Smooth muscle cell (in vitro differentiated cells): ENCODE measurements at regions not wholly inside any gene's neighbourhood (a gene's known extent, or its start where the extent isn't known, plus 50 kb on each side); places are given as distances from the start of the nearest gene placed in this dataset.

Experiments
- DNase-seq: peaks from one replicate; lab custom pipeline; 2025; ENCODE audit not compliant: unreplicated experiment; lab: John Stamatoyannopoulos, UW
- H2AFZ ChIP-seq: fragments of 200-600 bp; sonication (generic); 2 replicates; pipeline ENCODE4 v1.6.0; 2016; ENCODE audit warnings: antibody characterized with exemption, low read depth, mild to moderate bottlenecking
- H3F3A ChIP-seq: fragments of 200-600 bp; sonication (generic); 2 replicates; pipeline ENCODE4 v1.6.0; 2017; ENCODE audit warnings: antibody characterized with exemption, low read depth
- H3K27ac ChIP-seq: fragments of 200-600 bp; sonication (generic); 2 replicates; pipeline ENCODE4 v1.5.1; 2016; ENCODE audit warnings: low read depth, mild to moderate bottlenecking
- H3K27me3 ChIP-seq: fragments of 200-600 bp; sonication (generic); 2 replicates; pipeline ENCODE4 v1.6.1; 2016; ENCODE audit warnings: low read depth, mild to moderate bottlenecking
- H3K36me3 ChIP-seq: fragments of 200-600 bp; sonication (generic); 2 replicates; pipeline ENCODE4 v1.5.1; 2016; ENCODE audit warnings: low read depth
- H3K4me1 ChIP-seq: fragments of 200-600 bp; sonication (generic); 2 replicates; pipeline ENCODE4 v1.5.1; 2016; ENCODE audit warnings: low read depth
- H3K4me2 ChIP-seq: fragments of 200-600 bp; sonication (generic); 2 replicates; pipeline ENCODE4 v1.6.0; 2016; ENCODE audit warnings: mild to moderate bottlenecking
- H3K4me3 ChIP-seq: fragments of 200-600 bp; sonication (generic); 2 replicates; pipeline ENCODE4 v1.5.1; 2016; ENCODE audit warnings: mild to moderate bottlenecking
- H3K79me2 ChIP-seq: fragments of 200-600 bp; sonication (generic); 2 replicates; pipeline ENCODE4 v1.6.0; 2016; ENCODE audit warnings: low read depth, mild to moderate bottlenecking
- H3K9ac ChIP-seq: fragments of 200-600 bp; sonication (generic); 2 replicates; pipeline ENCODE4 v1.6.0; 2016; ENCODE audit warnings: low read depth
- H3K9me3 ChIP-seq: fragments of 200-600 bp; sonication (generic); replicated peaks from 2 replicates; pipeline ENCODE4 v1.5.1; 2016; ENCODE audit warnings: low read depth
- H4K20me1 ChIP-seq: fragments of 200-600 bp; sonication (generic); 2 replicates; pipeline ENCODE4 v1.6.0; 2016; ENCODE audit warnings: low read depth
- CTCF ChIP-seq: fragments of 200-600 bp; sonication (generic); IDR thresholded peaks from 2 replicates; pipeline ENCODE4 v1.5.1; 2017; ENCODE audit warnings: borderline replicate concordance, mild to moderate bottlenecking, antibody characterized with exemption; ENCODE audit not compliant: insufficient read depth, poor library complexity, severe bottlenecking
- WGBS: methylation state at CpG from one replicate; pipeline ENCODE4 v1.1.7; 2016; ENCODE audit warnings: low lambda C conversion rate; 5-methylcytosine and 5-hydroxymethylcytosine counted together

- Histone ChIP-seq H3K79me2 (no peaks in the 10 kb centered on the region), H3K9ac (no peak overlapping the region), H3F3A (no peaks in the 10 kb centered on the region), H3K27ac (no peak overlapping the region), H3K4me2 (no peak overlapping the region), H3K9me3 (no peaks in the 10 kb centered on the region), H3K27me3 (no peaks in the 10 kb centered on the region), H4K20me1 (no peaks in the 10 kb centered on the region), H3K4me1 (no peaks in the 10 kb centered on the region), H2AFZ (no peak overlapping the region), H3K4me3 (no peak overlapping the region), H3K36me3 (no peaks in the 10 kb centered on the region)
- DNase-seq = no peak
- TF ChIP-seq CTCF = no peak
- 89% methylated on average over 3 of the region's 3 CpGs for WGBS
Observed at GRCh38 chr3:1534252-1534651, 441.4 kb downstream of the CNTN6 start.

- 80% methylated on average over 1 of the region's 1 CpG for WGBS
- Histone ChIP-seq H3K9me3 (no peaks in the 10 kb centered on the region), H3F3A (no peaks in the 10 kb centered on the region), H3K27ac (no peak overlapping the region), H3K4me2 (no peak overlapping the region), H3K4me3 (no peak overlapping the region), H3K27me3 (no peaks in the 10 kb centered on the region), H3K36me3 (no peaks in the 10 kb centered on the region), H4K20me1 (no peaks in the 10 kb centered on the region), H3K9ac (no peak overlapping the region), H2AFZ (no peak overlapping the region), H3K4me1 (no peaks in the 10 kb centered on the region), H3K79me2 (no peaks in the 10 kb centered on the region)
- TF ChIP-seq CTCF = no peak
- no peak for DNase-seq
Observed at GRCh38 chr3:1535361-1535760, 442.5 kb downstream of the CNTN6 start.

- Histone ChIP-seq H3K27ac (no peak overlapping the region), H4K20me1 (no peaks in the 10 kb centered on the region), H3F3A (no peaks in the 10 kb centered on the region), H3K4me3 (no peak overlapping the region), H3K4me1 (no peaks in the 10 kb centered on the region), H3K36me3 (no peaks in the 10 kb centered on the region), H2AFZ (no peak overlapping the region), H3K4me2 (no peak overlapping the region), H3K79me2 (no peaks in the 10 kb centered on the region), H3K9me3 (no peaks in the 10 kb centered on the region), H3K27me3 (no peaks in the 10 kb centered on the region), H3K9ac (no peak overlapping the region)
- DNase-seq = no peak
- 94% methylated on average over 1 of the region's 1 CpG for WGBS
- TF ChIP-seq CTCF = no peak
Observed at GRCh38 chr3:1540686-1541085, 447.9 kb downstream of the CNTN6 start.

- WGBS = 70% methylated on average over 2 of the region's 2 CpGs
Observed at GRCh38 chr3:1551741-1552140, 458.9 kb downstream of the CNTN6 start.

More at GRCh38 chr3:1551741-1552140, 458.9 kb downstream of the CNTN6 start:
- no peaks in the 10 kb centered on the region for H3K27me3 ChIP-seq
- H3K4me3 ChIP-seq = no peak overlapping the region
- no peaks in the 10 kb centered on the region for H3K4me1 ChIP-seq
- no peak overlapping the region for H2AFZ ChIP-seq
- H3F3A ChIP-seq = no peaks in the 10 kb centered on the region
- DNase-seq = no peak
- no peaks in the 10 kb centered on the region for H3K79me2 ChIP-seq
- H3K4me2 ChIP-seq = no peak overlapping the region
- H3K9me3 ChIP-seq = no peaks in the 10 kb centered on the region
- no peak overlapping the region for H3K27ac ChIP-seq
- no peak overlapping the region for H3K9ac ChIP-seq
- H3K36me3 ChIP-seq = no peaks in the 10 kb centered on the region
- no peaks in the 10 kb centered on the region for H4K20me1 ChIP-seq
- TF ChIP-seq CTCF = no peak
